GM21515 (cell line): ENCODE measurements at regions not wholly inside any gene's neighbourhood (a gene's known extent, or its start where the extent isn't known, plus 50 kb on each side); places are given as distances from the start of the nearest gene placed in this dataset.
"Not testable (repeated sequence)": the region's sequence is repeated elsewhere in the genome, so short reads cannot be mapped to it uniquely, and the experiment has no call there.

Source experiments
- ATAC-seq: cut with Tn5 transposase; IDR thresholded peaks from one replicate; pipeline ENCODE4 v1.9.1; 2021; ENCODE audit not compliant: unreplicated experiment

DNA sequence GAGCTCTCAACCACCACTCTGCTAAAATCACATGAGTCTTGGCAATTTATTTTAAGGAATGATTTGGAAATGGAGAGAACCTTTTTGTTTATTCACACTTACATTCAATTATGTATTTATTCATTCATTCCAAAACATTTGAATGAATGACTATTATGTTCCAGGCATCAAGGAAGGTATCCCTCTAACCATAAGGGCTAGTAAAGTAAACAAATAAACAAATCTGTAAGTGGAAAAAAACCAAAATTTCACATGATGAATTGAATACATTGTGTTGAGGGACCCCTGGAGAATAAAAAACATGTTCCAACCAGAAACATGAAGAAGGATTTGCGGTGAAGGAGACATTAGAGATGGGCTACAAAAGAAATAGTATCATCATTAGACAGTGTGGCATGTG is 677.8 kb downstream of the TOX3 start:
- no peak for ATAC-seq

GRCh38 chr16:51868631-51869030 is 678.3 kb downstream of the TOX3 start:
- ATAC-seq: no peak

GRCh38 chr16:51867386-51868065 is 679.4 kb downstream of the TOX3 start:
- no peak for ATAC-seq

GRCh38 chr16:51864575-51864974 is 682.4 kb downstream of the TOX3 start:
- no peak for ATAC-seq

- no peak for ATAC-seq
These were observed 692.5 kb downstream of the TOX3 start for GRCh38 chr16:51854401-51854951.

- ATAC-seq: no peak
These were observed 693.4 kb downstream of the TOX3 start for GRCh38 chr16:51853586-51853985.

GRCh38 chr16:51852892-51853291 is 694.1 kb downstream of the TOX3 start:
- ATAC-seq: no peak

GRCh38 chr16:51851111-51851510 is 695.8 kb downstream of the TOX3 start:
- ATAC-seq: no peak

DNA sequence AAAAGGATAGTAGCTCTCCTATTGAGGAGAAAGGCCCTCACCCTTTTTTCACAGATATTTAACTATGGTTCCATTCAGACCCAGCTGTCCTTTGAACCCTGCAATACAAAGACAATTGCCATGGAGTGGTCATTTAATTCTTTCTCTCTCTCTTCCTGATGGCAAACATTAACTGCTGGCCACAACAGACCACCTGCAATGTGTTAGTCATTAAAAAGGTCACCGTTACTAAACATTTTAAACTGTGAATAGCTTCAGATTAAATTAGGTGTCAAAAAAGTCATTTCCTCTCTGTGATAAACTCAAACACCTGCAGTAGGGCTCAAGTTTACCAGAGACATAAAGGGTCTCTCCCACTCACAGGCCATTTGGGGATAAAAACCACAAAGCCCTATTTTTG is 697.2 kb downstream of the TOX3 start:
- ATAC-seq: no peak

DNA sequence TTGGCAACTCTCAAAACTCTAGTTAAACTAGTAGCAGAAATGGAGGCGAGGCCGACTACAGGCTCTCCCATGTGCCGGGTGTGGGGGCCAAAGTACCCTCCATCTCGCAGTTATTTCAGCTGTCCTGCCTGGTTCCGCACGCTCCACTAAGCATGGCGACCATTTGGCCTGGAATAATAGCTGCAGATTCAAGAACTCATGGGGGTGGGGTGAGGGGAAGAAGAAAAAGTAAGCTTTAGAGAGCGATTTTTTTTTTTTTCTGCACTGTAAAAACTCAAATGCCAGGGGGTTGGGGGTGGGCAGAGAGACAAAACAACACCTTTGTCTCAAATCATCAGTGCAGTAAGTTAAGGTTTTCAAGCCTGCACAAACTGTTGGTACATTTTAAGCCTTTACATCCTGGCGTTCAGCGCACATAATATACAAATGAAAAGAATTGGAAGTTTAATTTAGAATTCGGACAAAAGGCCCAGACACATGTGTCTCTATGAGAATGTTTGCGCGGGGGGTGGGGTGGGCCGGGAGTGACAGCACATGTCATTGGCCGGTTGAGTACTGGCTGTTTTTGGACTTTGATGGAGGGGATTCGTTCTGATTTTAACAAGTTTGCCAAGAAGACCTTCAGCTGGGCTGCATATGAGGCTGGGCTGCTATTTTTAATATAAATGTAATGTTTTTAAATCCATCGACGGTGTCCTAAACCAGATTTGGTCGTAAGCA is 694.7 kb upstream of the SALL1 start:
- ATAC-seq: no peak

DNA sequence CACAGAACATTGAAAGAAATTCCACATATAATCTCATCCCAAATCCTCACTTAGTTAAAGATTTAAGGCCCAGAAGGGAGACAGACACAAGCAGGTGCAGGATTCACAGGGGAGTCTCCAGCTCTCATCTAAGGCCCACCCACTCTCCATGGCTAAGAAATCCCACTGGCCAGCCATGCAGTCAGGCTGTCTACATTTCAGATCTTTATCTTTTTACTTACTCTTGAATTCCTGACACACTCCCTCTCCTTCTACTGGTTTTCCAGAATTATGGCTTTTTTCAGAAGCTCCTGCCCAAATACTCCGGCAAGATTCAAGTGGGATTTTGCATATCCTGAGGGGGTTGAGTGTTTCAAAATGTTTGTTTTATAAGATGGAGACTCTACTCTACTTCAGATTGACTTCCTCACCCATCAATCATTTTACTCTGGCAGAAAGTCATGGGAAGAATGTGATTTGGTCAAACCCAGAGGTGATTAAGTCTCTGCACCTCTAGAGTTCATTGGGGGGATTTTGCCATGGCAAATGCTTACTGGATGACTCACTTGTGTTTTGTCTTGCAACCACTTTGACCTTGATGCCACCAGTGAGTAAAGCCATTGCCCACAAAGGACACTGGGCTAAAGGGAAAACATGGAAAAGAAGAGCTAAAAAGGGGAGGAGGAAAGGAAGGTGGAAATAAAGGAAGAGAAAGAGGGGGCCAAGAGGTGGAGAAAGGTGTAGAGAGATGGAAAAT is 688.8 kb upstream of the SALL1 start:
- ATAC-seq: no peak

- ATAC-seq: no peak
These were observed 683.7 kb upstream of the SALL1 start for GRCh38 chr16:51834794-51835193.

GRCh38 chr16:51834133-51834532 is 683.1 kb upstream of the SALL1 start:
- ATAC-seq: no peak

DNA sequence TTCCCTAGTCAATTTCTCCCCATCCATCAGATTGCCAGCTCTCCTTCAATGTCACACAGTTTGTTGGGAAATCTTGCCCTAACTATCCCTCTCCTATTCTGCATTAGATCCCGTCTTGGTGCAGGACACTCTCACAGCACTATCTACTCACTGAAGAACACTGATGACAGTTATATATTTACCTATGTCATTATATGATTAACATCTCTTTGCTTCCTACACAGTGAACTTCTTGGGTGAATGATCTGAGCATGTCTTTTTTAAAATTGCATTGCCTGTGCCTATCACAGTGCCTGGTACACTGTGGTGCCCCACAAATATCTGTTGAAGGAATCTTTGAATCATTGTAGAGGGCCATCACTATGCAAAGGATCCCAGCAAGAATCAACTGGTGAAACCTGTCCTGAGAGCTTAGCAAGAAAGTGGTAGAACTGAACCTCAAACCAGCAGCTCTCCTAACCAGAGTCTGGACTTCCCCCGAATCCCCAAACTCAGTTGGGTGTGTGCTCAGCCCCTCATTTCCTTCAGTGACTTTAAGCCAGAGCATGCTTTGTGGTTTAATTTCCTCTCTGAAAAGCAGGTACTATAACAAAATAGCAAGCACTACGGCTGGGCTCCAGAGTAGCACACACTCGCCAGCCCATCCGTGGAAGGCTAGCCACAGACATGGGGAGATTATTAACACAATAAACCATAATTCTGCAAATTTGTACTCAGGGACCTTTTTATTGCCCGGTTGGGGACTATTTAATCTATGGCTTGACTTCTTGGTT is 680.7 kb upstream of the SALL1 start:
- no peak for ATAC-seq

DNA sequence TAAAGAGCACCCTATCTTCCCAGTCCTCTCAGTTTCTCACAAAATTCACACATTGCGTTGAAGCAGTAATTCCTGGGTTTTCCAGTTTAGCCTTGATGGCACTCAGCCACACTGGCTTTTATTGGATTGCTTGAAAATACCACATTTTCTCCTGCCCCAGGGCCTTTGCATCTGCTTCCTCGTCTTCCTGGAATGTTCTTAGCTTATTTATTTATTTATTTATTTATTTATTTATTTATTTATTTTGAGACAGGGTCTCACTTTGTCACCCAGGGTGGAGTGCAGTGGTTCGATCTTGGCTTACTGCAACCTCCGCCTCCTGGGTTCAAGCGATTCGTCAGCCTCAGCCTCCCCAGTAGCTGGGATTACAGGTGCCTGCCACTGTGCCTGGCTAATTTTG is 680.0 kb upstream of the SALL1 start:
- not testable (repeated sequence) for ATAC-seq

DNA sequence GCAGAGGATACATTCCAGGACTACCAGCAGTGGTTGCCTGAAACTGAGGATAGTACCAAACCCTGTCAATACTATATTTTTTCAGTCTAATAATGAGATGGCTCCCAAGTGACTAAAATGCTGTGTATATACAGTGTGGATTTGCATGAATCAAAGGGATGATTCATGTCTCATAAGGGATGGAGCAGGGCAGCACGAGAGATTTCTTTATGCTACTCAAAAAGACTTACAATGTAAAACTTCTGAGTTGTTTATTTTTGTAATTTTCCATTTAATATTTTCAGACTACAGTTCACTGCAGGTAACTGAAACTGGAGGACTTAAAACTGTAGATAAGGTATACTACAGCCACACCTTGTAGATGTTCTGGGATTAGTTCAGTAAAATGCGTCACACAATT is 674.7 kb upstream of the SALL1 start:
- ATAC-seq: no peak

DNA sequence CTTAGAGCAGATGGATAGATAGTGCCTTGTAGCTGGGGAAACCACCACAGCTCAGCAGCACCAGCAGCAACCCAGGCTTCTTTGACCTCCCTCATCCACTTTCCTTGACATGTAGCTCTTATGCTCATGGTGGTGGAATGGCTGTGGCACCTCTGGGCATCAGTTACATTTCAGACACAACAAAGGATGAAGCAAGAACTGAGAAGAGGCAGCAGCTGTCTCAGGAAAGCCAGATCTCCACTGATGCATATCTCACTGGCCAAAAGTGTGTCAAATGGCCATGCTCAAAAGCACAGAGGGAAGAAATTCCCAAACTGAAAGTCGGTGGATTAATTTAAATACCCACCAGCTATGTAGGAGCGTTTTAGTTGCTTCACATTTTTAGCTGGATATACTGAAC is 671.4 kb upstream of the SALL1 start:
- no peak for ATAC-seq

DNA sequence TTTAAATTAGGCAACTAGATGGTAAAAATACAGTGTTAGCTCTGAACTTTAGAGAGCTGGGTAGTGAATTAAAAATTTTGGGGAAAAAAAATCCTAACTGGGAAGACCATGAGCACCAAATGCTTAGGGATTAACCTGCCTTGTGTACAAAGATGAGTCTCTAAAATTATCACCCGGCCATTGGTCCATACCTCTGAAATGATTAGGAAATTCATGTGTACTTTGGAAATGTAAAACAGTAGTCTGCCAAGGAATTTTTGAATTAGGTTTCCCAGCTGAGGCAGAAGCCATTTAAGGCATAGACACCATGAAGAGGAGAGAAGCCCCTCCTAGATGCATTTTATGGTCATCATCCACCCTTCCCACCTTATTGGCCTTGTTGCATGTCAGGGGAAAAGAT is 670.5 kb upstream of the SALL1 start:
- no peak for ATAC-seq

- no peak for ATAC-seq
These were observed 669.1 kb upstream of the SALL1 start for GRCh38 chr16:51820176-51820575.

GRCh38 chr16:51818342-51818944 is 667.4 kb upstream of the SALL1 start:
- ATAC-seq: no peak

- no peak for ATAC-seq
These were observed 665.9 kb upstream of the SALL1 start for GRCh38 chr16:51816929-51817328.
